ENCODE measurements at regions not wholly inside any gene's neighbourhood (a gene's known extent, or its start where the extent isn't known, plus 50 kb on each side); places are given as distances from the start of the nearest gene placed in this dataset.

DNA sequence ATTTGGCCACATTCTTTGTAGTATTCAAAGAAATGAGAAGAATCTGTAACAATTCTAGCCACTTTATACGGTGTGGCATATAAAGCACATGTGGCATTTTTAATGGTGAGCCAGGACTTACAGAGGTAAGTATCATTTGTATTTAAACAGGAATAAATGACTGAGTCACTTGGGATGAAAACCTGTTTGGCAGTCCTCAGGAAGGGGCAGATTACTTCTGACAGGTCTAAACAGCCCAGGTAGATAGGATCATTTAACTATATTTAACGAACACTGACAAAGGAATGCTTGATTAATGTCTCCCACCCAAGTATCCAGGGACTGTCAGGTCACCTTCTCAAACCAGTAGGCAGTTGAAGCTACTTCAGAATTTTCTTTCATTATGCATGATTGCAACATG, 241.5 kb upstream of the SATB1 start:
- DNase-seq: no peak

DNA sequence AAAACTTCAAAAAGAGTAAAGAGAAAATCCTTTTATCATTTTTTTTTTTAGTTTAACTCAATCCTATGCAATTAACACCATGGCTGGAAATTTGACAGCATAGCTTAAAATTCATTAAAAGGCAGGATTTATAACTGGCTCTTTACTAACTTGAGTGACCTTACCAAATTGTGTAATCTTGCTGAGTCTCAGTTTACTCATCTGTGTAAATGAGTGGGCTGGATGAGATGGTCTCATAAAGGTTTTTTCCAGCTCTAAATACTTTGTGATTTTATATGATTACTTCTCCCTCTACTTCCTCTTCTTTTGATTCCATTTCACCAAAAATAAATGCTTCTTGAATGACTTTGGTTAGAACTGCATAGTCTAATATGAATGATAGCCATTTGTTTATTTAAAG, 234.9 kb upstream of the SATB1 start:
- DNase-seq: no peak

DNA sequence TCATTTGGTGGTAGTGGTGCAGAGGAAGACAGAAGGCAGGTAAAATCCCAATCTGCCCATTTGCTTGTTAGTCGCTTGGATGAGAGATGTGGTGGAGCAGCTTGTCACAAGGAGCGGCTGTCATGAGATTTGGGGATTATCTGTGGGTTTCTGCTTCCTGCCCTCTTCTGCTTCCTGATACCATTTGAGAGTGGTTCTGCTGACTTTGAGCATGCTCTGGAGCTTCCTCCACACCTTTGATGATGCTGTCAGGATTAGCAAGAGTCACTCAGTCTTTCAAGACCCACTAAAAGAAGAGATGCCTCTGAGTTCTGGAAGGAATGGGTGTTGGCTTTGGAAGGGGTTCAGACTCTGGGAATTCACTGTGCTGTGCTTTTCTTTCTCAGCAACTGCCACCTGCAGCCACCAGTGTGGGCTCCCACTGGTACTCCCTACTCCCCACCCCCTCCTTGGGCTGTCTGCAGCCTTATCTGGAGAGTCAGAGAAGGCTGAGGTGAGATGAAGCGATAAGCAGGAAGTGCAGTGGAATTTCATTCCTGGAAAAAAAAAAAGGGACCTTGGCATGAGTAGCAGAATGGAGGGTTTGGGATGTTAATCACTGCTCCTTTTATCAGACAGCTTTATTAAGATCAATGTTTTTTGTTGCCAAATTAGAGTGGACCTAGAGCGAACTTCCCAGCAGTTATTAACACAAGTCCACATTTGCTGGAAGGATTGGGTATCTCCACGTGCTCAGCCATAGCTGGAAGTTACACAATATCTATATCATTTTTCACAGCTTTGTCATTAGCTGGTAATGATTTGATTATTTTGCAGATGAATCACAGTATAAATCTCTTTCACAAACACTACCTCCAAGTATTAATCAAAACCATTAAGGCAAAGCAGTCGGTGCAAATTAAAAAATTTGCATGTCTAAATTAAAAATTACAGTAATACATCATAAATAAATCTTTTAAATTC, 233.0 kb upstream of the SATB1 start:
- no peak for DNase-seq

DNA sequence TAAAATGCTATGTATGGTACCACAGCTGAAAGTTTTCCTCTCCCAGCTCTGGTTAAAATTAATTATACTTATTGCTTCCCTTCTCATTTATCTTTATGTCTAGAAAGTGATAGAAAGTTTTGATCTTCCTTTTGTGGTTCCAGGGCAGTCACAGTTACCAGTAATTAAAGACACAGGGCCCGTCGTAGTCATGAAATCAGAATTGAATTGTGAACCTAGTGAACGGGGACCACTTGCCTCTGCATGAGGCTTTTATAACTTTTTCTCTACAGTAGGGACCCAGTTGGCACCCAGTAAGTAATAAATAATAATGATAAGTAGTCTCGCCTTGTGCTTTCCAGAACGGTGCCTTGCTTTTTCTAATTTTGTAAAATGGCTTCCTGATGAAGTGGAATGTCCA, 231.7 kb upstream of the SATB1 start:
- no peak for DNase-seq

DNA sequence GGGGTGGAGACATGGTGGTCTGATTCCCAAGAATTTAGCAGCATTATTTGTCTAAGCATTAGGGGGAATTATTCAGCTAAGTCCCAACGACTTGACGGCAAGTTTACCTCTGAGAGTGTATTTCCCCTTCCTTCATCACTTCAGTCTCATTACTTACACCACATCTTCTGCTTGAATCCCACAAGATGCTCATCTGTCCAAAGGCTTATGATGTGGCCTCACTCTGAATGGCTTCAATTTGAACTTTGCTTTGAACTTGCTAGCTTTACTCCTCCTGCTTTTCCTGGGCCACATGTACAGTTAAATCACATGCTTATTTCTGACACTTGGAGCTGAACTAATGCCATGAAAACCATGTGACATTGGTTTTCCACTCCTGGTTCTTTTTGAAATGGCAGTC, 231.3 kb upstream of the SATB1 start:
- DNase-seq: no peak

DNA sequence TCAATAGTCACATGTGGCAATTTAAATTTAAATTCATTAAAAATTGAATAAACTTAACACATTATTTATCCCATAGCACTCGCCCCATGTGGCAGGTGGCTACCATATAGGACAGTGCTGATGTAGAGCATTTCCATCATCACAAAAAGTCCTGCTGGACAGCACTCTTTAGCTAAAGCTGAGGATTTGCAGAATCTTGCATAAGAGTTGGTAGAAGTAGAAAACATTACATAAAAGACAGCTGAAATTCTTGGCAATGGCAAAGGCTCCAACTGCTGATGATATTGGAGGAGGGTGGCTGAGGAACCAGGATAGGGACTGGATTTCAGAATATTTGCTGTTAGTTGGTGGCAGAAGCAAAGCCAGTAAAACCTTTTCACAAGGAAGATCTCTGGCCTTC, 230.7 kb upstream of the SATB1 start:
- no peak for DNase-seq

DNA sequence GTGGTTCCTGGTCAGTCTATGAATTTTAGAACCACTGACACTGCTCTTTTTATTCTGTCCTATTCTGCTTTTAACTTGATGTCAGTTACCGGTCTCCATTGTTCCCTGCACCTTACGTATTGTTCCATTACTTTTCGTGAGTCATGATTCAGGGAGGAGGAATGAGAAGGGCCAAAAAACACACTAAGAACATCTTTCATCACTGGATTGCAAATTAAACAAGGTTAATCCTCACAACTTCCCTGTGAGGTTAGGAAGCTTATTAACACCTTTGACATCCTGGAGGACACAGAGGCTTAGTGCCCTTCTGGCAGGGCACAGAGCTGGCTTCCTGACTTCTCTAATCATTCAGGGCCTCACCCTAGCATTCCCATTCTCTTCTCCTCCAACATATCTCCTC, 227.6 kb upstream of the SATB1 start:
- DNase-seq: no peak

DNA sequence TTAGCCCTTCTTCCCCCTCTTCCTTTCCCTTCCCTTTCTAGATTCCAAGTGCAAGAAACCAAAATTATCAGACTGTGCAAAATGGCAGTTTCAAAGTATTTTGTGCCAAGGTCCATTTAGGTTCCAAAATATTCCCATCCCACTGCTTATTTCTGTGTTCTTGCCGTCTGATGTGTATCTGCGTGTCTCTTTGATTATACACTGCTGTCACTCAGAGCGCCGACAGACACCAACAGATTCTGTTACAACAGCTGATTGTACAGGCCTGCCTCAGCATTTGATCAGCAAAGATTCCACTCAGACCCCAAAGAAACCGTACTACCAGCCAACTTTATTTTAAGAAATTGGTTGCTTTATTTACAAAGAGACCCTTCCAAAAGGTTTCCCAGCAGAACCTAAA, 225.6 kb upstream of the SATB1 start:
- no peak for DNase-seq

DNA sequence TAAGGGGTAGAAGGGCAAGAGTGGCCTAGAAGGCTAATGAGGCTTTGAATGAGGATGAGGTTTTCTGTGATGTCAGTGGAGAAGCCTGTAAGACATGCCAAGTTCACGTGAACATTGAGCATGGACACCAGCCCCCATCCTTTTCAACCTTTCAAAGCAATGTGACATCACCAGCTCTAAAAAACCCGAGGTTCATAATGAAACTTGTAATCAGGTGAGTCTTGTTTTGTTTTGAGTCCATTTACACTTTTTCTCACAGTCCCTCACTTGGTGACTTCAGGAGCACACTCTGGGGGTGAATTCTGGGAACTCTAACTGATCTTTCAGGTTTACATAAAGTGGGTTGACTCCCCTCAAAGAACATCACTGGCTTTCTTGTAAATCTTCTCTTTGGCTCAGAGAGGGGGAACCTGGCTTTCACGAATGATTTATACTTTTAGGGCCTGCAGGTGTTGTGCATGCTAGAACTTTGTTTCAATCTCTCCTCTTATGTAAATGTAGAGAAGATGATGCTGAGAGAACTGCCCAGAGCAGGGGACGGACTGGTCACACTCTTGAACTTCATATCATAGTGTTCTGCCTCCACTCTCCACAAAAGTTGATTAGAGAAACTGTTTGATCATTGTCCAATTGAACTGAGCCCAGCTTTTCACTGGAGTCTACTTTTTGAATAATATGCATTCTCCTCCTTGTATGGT, 224.7 kb upstream of the SATB1 start:
- DNase-seq: no peak

DNA sequence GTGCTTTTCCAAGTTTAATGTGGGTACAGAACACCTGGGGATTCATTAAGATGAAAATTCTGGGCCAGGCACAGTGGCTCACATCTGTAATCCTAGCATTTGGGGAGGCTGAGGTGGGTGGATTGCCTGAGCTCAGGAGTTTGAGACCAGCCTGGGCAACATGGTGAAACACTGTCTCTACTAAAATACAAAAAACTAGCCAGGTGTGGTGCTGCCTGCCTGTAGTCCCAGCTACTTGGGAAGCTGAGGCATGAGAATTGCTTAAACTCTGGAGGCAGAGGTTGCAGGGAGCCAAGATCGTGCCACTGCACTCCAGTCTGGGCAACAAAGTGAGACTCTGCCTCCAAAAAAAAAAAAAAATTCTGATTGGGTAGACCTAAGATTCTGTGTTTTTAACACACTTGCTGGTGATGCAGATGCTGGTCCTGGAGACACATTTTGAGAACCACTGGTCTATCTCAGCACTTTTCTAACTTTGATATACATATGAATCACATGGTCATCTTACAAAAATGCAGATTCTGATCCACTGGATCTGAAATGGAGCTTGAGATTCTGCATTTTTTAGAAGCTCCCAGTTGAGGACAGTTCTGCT, 223.8 kb upstream of the SATB1 start:
- DNase-seq: no peak

DNA sequence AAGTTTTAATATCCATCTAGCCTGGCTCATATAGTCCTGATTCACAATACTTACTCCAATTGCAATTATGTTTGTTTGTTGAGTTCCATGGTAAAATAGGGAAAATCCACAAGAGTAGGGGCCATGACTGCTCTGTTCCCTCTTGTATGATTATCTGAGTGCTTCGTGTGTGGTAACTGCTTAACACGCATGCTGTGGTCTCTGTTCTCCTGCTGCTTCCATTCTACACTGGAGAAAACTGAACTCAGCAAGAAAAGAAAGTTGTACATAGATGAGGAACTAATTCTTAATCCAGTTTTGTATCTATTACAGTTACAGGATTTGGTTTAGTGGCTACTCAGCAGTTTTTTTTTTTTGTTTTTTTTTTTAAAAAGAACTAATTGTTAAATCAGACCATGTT, 223.0 kb upstream of the SATB1 start:
- no peak for DNase-seq

DNA sequence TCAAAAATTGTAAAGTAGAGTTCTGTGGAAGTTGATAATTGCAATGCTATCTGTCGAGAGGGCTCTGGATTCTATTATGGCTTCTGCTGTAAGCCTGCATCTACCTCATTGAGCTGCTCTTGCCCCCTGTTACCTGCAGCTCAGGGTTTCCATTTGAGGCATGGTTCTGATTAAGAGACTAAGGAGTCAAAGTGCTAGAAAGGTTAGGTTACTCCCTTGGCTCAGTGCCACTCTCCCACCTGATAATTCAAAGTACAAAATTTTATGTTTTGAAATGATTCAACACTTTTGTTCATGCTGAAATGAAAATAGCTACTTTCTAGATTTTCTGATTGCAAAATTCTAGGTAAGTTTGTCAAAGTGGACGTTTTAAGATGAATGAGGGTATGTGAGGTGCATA, 220.5 kb upstream of the SATB1 start:
- DNase-seq: no peak

DNA sequence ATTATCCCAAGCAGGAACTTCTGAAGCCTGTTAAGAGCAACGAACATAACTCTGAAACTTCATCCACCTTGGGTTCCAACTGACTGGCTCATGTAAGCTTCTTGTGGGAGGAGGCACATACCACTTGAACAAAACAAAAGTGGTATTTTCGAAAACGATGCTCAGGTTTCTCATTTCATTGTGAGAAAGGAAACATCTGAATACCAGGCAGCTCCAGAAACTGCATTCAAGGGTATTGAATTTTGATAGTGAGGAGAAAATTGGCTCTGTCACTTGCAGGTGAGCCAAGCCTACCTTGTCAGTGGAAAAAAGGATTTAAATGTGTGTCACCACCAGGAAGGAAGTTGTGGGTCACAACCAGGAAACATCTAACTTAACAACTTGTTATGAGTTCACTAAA, 218.1 kb upstream of the SATB1 start:
- no peak for DNase-seq

DNA sequence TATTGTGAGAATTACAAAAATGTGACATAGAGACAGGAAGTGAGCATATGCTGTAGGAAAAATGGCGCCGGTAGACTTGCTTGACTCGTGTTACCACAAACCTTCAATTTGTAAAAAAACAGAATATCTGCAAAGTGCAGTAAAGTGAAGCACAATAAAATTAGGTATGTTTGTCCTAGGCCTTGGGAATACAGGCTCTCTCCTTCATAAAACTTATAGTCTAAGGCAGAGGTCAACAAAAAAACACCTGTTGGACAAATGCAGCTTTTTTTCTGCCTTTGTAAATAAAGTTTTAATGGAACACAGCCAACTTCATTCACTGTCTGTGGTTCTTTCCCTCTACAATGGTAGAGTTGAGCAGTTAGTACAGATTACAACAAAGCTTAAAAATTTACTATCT, 216.8 kb upstream of the SATB1 start:
- DNase-seq: no peak

DNA sequence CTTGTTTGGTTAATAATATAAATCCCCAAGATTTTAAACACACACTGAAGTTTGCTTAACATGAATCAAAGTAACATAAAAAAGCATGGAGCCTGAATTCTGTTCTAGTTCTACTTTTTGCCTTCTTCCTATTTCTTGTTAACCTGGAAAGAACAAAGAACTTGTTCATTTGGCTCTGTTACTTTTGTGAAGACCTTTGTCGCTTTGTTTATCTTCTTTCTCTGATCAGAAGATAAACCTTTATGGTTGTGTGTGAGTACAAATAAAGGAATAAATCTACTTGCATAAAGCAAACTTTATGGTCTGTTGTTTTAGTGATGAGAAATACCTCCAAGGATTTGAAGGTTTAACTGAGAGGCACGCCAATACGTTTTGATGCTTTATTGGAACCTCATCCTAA, 210.1 kb upstream of the SATB1 start:
- no peak for DNase-seq

DNA sequence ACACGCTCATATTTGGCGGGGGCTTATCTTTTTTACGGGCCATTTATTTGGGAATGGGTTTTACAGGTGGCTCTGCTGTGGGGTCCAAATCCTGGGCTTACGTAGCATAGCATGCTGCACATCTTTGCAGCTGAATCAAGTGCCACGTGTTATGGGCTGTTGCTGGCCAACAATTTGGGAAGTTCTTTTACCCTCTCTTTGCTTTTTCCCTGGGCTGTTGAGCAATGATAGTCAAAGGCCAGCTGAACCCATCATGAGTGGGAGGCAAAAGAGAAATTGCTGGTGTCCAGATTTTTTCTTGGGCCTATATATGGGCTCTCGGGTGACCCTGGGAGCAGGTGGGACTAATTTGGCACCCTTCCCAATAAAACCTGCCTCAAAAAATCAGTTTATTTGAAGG, 209.3 kb upstream of the SATB1 start:
- no peak for DNase-seq

DNA sequence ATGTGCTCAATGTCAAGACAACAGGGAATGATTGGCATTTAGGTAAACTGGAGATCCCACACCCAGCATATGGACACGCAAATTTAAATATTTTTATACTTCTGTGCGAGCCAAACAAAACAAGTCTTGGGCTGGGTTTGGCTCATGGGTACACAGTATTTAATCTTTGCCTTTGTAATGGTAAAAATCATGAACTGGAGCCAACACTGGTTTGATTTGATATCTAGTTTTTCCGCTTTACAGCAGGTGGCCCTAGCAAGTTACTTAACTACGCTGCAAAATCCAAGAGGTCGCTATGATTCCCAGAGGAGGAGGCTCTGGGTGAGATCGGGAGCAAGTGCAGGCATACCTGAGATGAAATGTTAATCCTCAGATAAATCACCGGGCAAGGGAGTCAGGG, 207.9 kb upstream of the SATB1 start:
- DNase-seq: no peak

DNA sequence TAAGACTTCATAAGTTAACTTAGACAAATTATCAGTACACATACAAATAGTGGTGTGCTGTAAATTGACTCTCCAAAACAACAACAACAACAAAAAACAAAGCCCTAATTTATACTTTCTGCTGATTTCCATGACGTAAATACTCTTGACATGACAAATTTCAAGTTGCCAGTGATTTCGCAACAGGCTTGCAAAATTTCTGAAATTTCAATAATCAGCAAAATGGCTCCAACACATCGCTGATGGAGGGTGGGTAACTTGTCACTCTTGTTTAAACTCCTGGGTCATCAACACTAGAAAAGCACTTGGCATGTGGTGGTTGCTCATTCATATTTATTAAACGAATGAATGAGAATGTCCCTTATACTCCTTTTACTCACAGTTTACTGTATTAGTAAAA, 205.2 kb upstream of the SATB1 start:
- no peak for DNase-seq

DNA sequence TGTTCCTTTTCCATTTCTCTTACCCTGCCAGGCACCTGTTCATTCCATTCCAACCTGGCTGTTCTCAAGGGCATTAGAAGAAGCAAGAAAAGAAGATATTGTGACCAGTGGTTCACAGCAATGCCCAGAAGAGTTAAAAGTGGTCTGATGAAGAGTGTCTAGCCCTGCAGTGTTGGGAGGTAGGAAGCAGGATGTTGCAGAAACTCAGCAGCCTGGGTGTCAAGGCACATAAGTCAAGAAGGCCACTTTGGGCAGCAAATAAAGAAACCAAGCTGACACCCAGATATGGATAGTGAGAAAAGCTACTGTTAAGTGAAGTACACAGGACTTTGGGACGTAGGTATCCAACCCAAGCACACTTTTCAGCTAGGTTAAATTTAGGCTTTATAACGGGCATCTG, 199.9 kb upstream of the SATB1 start:
- DNase-seq: no peak

DNA sequence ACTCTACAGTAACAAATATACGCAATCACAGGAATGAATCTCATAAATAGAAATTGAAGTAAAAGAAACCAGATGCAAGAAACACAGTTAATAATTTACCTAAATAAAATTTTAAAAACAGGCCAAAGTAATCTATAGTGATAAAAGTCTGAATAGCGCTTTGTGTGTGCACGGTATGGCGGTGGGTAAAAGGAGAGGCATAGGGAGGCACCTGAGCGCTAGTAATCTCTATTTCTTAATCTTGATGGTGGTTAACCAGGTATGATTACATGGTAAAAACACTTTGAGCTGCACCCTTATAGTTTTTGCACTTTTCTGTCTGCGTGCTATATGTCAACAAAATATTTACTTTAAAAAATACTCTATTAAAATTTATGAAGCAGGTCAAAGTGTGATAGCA, 198.1 kb upstream of the SATB1 start:
- DNase-seq: no peak

DNA sequence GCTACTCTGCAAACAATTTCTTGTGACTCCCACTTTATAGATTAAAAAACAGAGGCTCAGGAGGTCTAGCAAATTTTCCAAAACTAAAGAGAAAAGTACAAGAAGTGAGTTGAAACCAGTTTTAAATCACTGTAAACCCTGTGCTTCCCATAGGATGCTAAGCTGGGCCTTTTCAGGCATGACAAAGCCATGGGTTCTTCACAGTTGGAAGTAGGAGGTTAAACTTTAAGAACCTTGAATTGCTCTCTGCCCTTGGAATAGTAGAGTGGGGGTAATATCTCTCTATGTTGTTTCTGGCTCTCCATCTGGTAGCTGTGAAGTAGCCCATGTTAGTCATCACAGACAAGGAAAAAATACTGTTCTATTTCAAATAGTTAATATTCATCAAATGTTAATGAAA, 193.6 kb upstream of the SATB1 start:
- DNase-seq: no peak

DNA sequence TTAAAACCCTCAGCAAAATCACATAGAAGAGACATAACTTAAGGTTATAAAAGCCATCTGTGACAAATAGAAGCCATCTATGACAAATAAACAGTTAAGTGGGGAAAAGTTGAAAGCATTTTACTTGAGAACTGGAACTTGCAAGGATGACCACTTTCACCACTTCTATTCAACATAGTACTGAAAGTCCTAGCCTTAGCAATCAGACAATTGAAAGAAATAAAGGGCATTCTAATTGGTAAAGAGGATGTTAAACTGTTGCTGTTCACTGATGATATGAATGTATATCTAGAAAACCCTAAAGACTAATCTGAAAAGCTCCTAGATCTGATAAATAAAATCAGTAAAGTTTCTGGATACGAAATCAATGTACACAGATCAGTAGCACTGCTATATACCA, 186.9 kb upstream of the SATB1 start:
- DNase-seq: no peak

DNA sequence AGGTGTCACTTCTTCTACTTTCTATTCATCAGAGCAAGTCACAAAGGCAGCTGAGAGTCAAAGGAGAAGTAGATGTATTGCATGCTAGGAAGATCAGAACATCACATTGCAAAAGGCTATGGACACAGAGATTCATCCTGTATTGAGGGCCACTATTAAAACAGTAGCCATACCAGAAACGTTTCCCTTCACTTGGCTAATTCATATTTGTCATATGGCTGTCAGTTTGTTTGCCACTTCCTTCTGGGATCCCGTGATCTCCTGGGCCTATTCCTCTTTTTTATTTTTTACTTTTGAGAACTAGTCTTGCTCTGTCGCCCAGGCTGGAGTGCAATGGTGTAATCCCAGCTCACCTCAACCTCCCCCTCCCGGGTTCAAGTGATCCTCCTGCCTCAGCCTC, 184.0 kb upstream of the SATB1 start:
- peak; percentile 50 for DNase-seq

DNA sequence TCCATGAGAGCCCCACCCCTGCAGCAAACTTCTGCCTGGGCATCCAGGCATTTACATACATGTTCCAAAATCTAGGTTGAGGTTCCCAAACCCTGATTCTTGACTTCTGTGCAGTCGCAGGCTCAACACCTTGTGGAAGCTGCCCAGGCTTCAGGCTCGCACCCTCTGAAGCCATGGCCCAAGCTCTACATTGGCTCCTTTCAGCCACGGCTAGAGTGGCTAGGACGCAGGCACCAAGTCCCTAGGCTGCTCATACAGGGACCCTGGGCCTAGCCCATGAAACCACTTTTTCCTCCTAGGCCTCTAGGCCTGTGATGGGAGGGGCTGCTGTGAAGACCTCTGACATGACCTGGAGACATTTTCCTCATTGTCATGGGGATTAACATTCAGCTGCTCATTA, 172.8 kb upstream of the SATB1 start:
- no peak for DNase-seq

Measured in MV-4-11 (cell line).